RKO (cell line): ENCODE measurements at regions not wholly inside any gene's neighbourhood (a gene's known extent, or its start where the extent isn't known, plus 50 kb on each side); places are given as distances from the start of the nearest gene placed in this dataset.

ENCODE experiments used
- DNase-seq: peaks from one replicate; pipeline ENCODE4 v3.0.0-alpha.2; 2016; ENCODE audit warnings: low spot score

GRCh38 chr16:35642322-35642835 lies 2183.0 kb downstream of the TP53TG3F start:
- DNase-seq = no peak

- DNase-seq = no peak
Observed at GRCh38 chr16:35651841-35652240, 2192.4 kb downstream of the TP53TG3F start.

- no peak for DNase-seq
Observed at GRCh38 chr16:35664091-35664693, 2204.8 kb downstream of the TP53TG3F start.

- DNase-seq = no peak
Observed at GRCh38 chr16:35685085-35685484, 2225.7 kb downstream of the TP53TG3F start.

- DNase-seq = no peak
Observed at GRCh38 chr16:35686595-35686994, 2227.2 kb downstream of the TP53TG3F start.

- no peak for DNase-seq
Observed at GRCh38 chr16:35687071-35687470, 2227.7 kb downstream of the TP53TG3F start.

GRCh38 chr16:35687781-35688180 lies 2228.4 kb downstream of the TP53TG3F start:
- no peak for DNase-seq

- no peak for DNase-seq
Observed at GRCh38 chr16:35689764-35690163, 2230.4 kb downstream of the TP53TG3F start.

GRCh38 chr16:35690413-35690812 lies 2231.0 kb downstream of the TP53TG3F start:
- no peak for DNase-seq

- DNase-seq = no peak
Observed at GRCh38 chr16:35691057-35691456, 2231.6 kb downstream of the TP53TG3F start.

- DNase-seq = no peak
Observed at GRCh38 chr16:35692824-35693223, 2233.4 kb downstream of the TP53TG3F start.

GRCh38 chr16:35706901-35707300 lies 2247.5 kb downstream of the TP53TG3F start:
- no peak for DNase-seq

GRCh38 chr16:35711435-35711834 lies 2252.0 kb downstream of the TP53TG3F start:
- no peak for DNase-seq

GRCh38 chr16:35711958-35712357 lies 2252.5 kb downstream of the TP53TG3F start:
- DNase-seq = no peak

- DNase-seq = no peak
Observed at GRCh38 chr16:35713762-35714650, 2254.6 kb downstream of the TP53TG3F start.

GRCh38 chr16:35714665-35715064 lies 2255.3 kb downstream of the TP53TG3F start:
- no peak for DNase-seq

- DNase-seq = no peak
Observed at GRCh38 chr16:35724551-35724950, 2265.1 kb downstream of the TP53TG3F start.

GRCh38 chr16:35725949-35726348 lies 2266.5 kb downstream of the TP53TG3F start:
- DNase-seq = no peak

- DNase-seq = no peak
Observed at GRCh38 chr16:35730251-35730650, 2270.8 kb downstream of the TP53TG3F start.

GRCh38 chr16:35731341-35732040 lies 2272.1 kb downstream of the TP53TG3F start:
- no peak for DNase-seq

GRCh38 chr16:35732046-35732810 lies 2272.8 kb downstream of the TP53TG3F start:
- no peak for DNase-seq
